LNCaP clone FGC (cell line): ENCODE measurements at regions not wholly inside any gene's neighbourhood (a gene's known extent, or its start where the extent isn't known, plus 50 kb on each side); places are given as distances from the start of the nearest gene placed in this dataset.

Source experiments
- DNase-seq: peaks from one replicate; pipeline ENCODE4 v3.0.0-alpha.2; 2011; ENCODE audit warnings: low read depth
- H3K4me3 ChIP-seq: 2 replicates; pipeline ENCODE4 v1.5.1; 2011; ENCODE audit warnings: mild to moderate bottlenecking, low read depth, low read length, control low read depth
- TF ChIP-seq, protein P1 (sequence below): IDR thresholded peaks from 2 replicates; pipeline ENCODE4 v1.5.1; 2012; ENCODE audit warnings: mild to moderate bottlenecking; ENCODE audit not compliant: control insufficient read depth, insufficient read depth; ENCODE audit errors: extremely low read depth

DNA sequence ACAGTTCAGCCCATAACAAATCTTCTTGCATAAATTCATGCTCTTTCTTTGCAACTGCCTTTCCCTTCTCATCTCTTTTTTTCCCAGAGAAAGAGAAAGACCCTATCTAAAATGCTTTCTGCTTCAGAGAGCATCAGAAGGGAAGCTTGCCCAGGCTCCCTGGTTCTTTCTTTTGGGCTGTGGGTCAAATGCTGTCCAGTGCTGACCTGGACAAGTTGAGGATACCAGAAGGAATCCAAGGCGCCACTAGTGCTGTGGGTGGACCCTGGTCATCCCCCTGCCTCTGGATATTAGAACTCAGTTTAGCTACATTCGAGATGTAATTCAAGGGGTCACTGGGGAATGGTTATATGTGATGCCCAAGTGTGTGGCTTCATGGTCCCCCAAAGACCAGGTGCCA, 411.6 kb downstream of the RPS24 start:
- DNase-seq, result no peak
- TF ChIP-seq, protein P1, sequence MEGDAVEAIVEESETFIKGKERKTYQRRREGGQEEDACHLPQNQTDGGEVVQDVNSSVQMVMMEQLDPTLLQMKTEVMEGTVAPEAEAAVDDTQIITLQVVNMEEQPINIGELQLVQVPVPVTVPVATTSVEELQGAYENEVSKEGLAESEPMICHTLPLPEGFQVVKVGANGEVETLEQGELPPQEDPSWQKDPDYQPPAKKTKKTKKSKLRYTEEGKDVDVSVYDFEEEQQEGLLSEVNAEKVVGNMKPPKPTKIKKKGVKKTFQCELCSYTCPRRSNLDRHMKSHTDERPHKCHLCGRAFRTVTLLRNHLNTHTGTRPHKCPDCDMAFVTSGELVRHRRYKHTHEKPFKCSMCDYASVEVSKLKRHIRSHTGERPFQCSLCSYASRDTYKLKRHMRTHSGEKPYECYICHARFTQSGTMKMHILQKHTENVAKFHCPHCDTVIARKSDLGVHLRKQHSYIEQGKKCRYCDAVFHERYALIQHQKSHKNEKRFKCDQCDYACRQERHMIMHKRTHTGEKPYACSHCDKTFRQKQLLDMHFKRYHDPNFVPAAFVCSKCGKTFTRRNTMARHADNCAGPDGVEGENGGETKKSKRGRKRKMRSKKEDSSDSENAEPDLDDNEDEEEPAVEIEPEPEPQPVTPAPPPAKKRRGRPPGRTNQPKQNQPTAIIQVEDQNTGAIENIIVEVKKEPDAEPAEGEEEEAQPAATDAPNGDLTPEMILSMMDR, result no peak
- H3K4me3 ChIP-seq, result no peak overlapping the region

DNA sequence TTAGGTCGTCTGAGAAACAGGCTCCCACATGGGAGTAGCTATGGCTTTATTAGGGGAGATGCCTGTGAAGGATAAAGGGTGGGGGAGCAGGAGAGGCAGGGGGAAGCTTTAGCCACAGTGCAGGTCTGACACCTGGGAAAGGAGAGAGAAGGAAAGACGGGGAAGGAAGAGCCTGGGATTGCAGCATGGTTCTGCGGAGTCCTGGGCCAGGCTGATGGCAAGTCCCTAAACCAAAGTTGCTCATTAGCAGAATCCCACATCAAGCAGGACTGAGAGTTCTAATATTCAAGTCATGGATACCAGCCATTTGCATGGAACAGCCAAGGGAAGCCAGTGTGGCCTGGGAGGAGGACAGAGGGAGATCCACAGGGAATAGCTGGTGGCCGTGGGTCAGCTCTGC, 414.8 kb downstream of the RPS24 start:
- H3K4me3 ChIP-seq, result no peak overlapping the region
- TF ChIP-seq, protein P1, result no peak
- DNase-seq, result no peak

DNA sequence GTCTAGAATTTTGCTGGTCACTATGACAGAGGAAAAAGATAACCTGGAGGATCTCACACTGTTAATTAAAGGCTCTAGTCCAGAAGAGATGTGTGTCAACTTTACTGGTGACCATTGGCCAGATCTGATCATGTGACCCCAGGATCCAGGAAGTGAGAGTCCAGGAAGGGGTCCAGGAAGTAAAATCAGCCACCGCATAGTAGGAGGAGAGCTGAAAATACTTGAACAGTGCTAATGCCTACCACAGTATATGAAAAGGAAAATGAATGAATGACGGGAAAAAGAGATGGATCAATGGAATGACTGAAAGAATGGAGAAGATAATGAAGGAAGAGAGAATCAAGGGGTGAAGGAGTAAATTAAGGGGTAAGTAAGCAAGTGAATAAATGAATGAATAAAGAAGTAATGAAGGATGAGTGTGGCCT, 415.3 kb downstream of the RPS24 start:
- TF ChIP-seq, protein P1, result no peak
- DNase-seq, result no peak
- H3K4me3 ChIP-seq, result no peak overlapping the region

DNA sequence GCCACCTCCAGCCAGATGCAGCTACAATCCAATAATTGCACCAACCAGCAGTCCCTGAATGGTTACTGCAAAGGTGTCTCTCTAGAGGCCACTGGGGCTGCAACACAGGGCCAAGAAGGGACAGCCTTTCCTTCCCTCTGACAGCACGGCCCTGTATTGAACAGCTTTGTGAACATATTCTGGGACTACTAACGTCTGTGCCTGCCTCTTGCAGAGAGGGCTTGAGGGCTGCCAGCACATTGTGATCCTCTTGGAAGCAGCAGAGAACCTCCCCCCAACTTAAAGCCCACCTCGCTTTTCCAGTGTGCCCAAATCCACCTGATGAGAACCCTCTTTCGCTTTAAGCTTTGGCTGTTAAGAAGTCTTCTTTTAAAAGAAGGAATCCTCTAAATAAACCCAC, 415.9 kb downstream of the RPS24 start:
- TF ChIP-seq, protein P1, result no peak
- no peak overlapping the region for H3K4me3 ChIP-seq
- DNase-seq, result no peak

DNA sequence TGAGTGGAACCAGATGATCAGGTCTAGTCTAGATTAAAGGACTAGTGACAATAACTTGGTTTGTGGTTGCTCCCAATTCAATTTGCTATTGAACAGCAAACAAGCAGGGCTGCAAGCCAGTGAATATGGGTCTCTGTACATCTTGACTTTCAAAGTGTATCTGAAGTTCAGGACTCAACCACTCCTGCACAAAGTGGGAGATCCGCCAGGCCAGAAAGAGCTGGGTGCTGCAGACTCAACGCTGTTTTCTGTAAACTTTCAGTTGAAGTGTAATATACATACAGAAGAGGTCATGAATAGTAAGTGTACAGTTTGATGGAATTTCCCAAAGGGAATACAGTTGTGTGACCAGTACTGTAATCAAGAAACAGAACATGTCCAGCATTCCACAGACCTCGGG, 416.6 kb downstream of the RPS24 start:
- TF ChIP-seq, protein P1, result no peak
- DNase-seq, result no peak

DNA sequence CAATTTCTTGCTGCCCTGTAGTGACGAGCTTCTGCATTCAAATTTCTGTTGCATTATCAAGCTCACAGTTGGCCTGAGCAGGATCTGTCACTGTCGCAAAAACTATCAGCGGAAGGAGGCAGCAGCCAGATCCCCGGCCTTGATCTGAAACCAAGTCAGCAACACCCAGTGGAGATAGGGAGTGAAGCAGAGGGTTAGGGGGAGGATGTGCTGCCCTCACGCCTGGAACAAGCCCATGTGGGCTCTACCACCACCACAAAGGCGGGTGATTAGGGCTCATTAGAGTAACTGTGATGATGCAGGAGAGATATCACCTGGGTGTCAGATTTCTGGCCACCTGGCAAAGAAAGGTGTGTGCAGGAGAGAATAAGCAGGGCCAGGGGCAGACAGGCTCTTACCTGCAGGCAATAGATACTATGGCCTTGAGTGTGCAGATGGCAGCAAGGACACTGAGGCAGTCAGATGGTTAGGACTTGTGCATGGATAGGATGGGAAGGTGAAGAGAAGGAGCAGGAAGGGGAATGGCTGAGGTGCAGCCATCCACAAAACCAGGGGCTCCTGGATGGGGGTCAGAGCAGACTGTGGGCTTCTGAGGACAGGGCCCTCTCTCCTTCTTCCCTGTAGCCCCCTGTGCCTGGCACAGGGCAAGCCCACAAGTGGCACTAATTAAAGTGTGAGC, 417.3 kb downstream of the RPS24 start:
- H3K4me3 ChIP-seq, result no peak overlapping the region
- TF ChIP-seq, protein P1, result no peak
- no peak for DNase-seq

More for the DNA sequence above, 416.6 kb downstream of the RPS24 start:
- H3K4me3 ChIP-seq, result no peak overlapping the region

DNA sequence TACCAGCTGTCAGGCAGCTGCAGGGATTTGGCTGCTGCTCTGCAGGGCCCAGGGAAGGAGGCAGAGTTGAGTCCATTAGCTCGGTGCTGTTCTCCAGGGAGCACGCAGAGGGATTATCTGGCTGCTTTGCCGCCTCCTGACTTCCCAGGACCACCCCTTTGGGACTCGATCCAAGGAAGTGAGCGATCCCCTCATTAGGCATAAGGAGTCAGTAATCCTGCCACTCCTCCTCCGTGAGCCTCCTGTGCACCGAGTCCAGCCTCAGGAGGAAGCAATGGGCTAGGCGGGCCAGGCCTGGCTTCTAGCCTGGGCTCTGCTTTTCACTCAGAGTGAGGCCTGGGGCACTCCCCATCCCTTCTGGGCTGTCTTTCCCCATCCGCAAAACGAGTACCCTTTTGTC, 417.9 kb downstream of the RPS24 start:
- DNase-seq, result no peak
- TF ChIP-seq, protein P1, result no peak

More for the DNA sequence above, 417.9 kb downstream of the RPS24 start:
- H3K4me3 ChIP-seq, result no peak overlapping the region
